ENCODE measurements at regions not wholly inside any gene's neighbourhood (a gene's known extent, or its start where the extent isn't known, plus 50 kb on each side); places are given as distances from the start of the nearest gene placed in this dataset.

GRCh38 chr11:98365190-98365589 is 655.6 kb upstream of the CNTN5 start:
- DNase-seq (ENCODE audit: low read depth, low spot score) (no peak), FAIRE-seq (no peak), ATAC-seq (no peak)
- Histone ChIP-seq H3K36me3 (ENCODE audit: control insufficient read depth in 2 of 2, insufficient read depth in 2 of 2, low read length in 1 of 2) (no peaks in the 10 kb centered on the region), H4K20me1 (ENCODE audit: control insufficient read depth, insufficient read depth) (no peaks in the 10 kb centered on the region), H3K79me2 (ENCODE audit: control insufficient read depth, insufficient read depth, low read length) (no peaks in the 10 kb centered on the region), H3K27ac (ENCODE audit: control insufficient read depth, insufficient read depth) (no peak overlapping the region), H3K9ac (ENCODE audit: control insufficient read depth, insufficient read depth, low read length) (no peak overlapping the region), H3K9me3 (replicated peaks; ENCODE audit: control insufficient read depth, insufficient read depth, low read length) (no peaks in the 10 kb centered on the region), H2AFZ (ENCODE audit: control insufficient read depth, low read depth, low read length) (no peak overlapping the region), H3K4me1 (ENCODE audit: control insufficient read depth, insufficient read depth, low read length) (no peaks in the 10 kb centered on the region), H3K27me3 (replicated peaks in 1 of 2; ENCODE audit: control insufficient read depth in 2 of 2, insufficient read depth in 2 of 2, low read length in 1 of 2) (no peaks in the 10 kb centered on the region), H3K4me2 (ENCODE audit: control insufficient read depth, insufficient read depth) (no peak overlapping the region), H3K4me3 (no peak overlapping the region)
- WGBS (ENCODE audit: insufficient coverage, insufficient replicate concordance, low lambda C conversion rate, missing lambda C conversion rate): 0% methylated on average over 3 of the region's 3 CpGs
- SMC1A ChIA-PET (ENCODE audit: uncharacterized antibody, unreplicated experiment): interaction anchor here (0.7 kb wide), 1 partner anchor 50 kb away, joined by 3 read pairs; no protein-coding TSS in a partner anchor
- no TSS peak for BruUV-seq (replicated peaks)
- in situ Hi-C loops (cut with MboI) (no loop called here), intact Hi-C loops (cut with micrococcal nuclease; ENCODE audit: unreplicated experiment) (no loop called here)
- RAD21 ChIA-PET (ENCODE audit: unreplicated experiment): no interaction called here
- POLR2A ChIA-PET: no interaction called here
- TF ChIP-seq SREBF1 (IDR thresholded peaks at IDR 0.05; ENCODE audit: low read length) (no peak), CREB1 (IDR thresholded peaks at IDR 0.05; ENCODE audit: low read depth) (no peak), SUPT20H (IDR thresholded peaks at IDR 0.05; ENCODE audit: borderline replicate concordance, control insufficient read depth, low read depth, low read length) (no peak), BACH1 (IDR thresholded peaks at IDR 0.05; ENCODE audit: borderline replicate concordance) (no peak), SUZ12 (IDR thresholded peaks at IDR 0.05; ENCODE audit: unreplicated experiment) (no peak), TARDBP (IDR thresholded peaks at IDR 0.05; ENCODE audit: borderline replicate concordance) (no peak), HSF1 (IDR thresholded peaks at IDR 0.05; ENCODE audit: low read depth, low read length) (no peak), CTCF (IDR thresholded peaks at IDR 0.05 in 2 of 3, conservative IDR thresholded peaks at IDR 0.05 in 1 of 3; ENCODE audit: control insufficient read depth in 2 of 3, extremely low read depth in 1 of 3, insufficient read depth in 1 of 3, low read depth in 3 of 3, low read length in 3 of 3) (no peak), MAX (IDR thresholded peaks at IDR 0.05; ENCODE audit: low read depth, low read length) (no peak), ZSCAN29 (IDR thresholded peaks at IDR 0.05) (no peak), NR2F1 (conservative IDR thresholded peaks at IDR 0.05) (no peak)
- TF ChIP-seq, protein P1, sequence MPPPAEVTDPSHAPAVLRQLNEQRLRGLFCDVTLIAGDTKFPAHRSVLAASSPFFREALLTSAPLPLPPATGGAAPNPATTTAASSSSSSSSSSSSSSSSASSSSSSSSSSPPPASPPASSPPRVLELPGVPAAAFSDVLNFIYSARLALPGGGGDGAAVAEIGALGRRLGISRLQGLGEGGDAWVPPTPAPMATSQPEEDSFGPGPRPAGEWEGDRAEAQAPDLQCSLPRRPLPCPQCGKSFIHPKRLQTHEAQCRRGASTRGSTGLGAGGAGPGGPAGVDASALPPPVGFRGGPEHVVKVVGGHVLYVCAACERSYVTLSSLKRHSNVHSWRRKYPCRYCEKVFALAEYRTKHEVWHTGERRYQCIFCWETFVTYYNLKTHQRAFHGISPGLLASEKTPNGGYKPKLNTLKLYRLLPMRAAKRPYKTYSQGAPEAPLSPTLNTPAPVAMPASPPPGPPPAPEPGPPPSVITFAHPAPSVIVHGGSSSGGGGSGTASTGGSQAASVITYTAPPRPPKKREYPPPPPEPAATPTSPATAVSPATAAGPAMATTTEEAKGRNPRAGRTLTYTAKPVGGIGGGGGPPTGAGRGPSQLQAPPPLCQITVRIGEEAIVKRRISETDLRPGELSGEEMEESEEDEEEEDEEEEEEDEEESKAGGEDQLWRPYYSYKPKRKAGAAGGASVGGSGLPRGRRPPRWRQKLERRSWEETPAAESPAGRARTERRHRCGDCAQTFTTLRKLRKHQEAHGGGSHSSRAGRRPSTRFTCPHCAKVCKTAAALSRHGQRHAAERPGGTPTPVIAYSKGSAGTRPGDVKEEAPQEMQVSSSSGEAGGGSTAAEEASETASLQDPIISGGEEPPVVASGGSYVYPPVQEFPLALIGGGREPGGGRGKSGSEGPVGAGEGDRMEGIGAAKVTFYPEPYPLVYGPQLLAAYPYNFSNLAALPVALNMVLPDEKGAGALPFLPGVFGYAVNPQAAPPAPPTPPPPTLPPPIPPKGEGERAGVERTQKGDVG (CRISPR knock-in tag; IDR thresholded peaks at IDR 0.05): no peak
- CTCF ChIA-PET: no interaction called here

Data from GM12878 (cell line).